Left ventricle myocardium inferior (tissue), 1 donor: ENCODE measurements at regions not wholly inside any gene's neighbourhood (a gene's known extent, or its start where the extent isn't known, plus 50 kb on each side); places are given as distances from the start of the nearest gene placed in this dataset.

Experiments used
- DNase-seq: peaks from one replicate; pipeline ENCODE4 v3.0.0-alpha.2; 2020
- H3K27ac ChIP-seq: fragments of 200-600 bp; replicated peaks from 2 replicates; pipeline ENCODE4 v1.8.0; 2021
- H3K27me3 ChIP-seq: fragments of 200-600 bp; 2 replicates; pipeline ENCODE4 v1.8.0; 2021; ENCODE audit warnings: low read depth
- H3K36me3 ChIP-seq: fragments of 200-600 bp; 2 replicates; pipeline ENCODE4 v1.8.0; 2021
- H3K4me1 ChIP-seq: fragments of 200-600 bp; 2 replicates; pipeline ENCODE4 v1.8.0; 2021
- H3K4me3 ChIP-seq: fragments of 200-600 bp; 2 replicates; pipeline ENCODE4 v1.8.0; 2021; ENCODE audit warnings: mild to moderate bottlenecking, moderate library complexity
- H3K9me3 ChIP-seq: fragments of 200-600 bp; replicated peaks from 2 replicates; pipeline ENCODE4 v1.8.0; 2021
- intact Hi-C: fragments of 100-400 bp; cut with micrococcal nuclease; formaldehyde crosslinking; loops from one replicate; pipeline ENCODE4 v1.11.0; 2022
- TF ChIP-seq, protein P1 (sequence below): fragments of 200-600 bp; IDR thresholded peaks from 2 replicates; pipeline ENCODE4 v1.8.0; 2021; ENCODE audit warnings: antibody characterized with exemption, mild to moderate bottlenecking, borderline replicate concordance
- donor health status: DM: no; HTN: yes; CAD: no; lungs with severe emphysema.

DNA sequence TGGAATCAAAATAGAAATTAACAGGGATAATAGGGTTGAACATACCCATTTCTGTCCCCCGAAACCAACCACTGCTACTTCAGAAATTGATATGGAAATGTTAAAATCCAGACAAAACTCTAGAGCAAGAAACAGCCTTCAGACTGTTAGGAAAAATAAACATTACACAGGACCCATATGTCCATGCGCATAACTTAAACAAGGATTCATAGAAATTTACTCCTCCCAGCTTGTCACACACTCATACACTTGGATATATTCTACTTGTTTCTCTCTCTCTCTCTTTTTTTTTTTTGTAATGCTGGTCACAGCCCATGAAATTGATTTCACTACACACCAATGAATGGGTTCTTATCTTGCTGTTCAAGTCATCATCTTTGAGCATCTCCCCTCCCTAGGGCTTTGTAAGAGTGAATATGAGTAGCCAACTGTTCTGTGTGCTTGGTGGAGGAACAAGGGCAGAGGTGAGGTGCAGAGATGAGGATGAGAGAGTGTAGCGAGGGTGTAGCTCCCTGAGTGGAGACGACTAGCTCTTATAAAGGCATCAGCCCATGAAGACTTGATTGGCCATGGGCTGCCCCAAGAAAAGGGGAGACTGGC is 61.8 kb upstream of the MLN start:
- Histone ChIP-seq H3K4me1 (no peaks in the 10 kb centered on the region), H3K27ac (no peak overlapping the region), H3K9me3 (no peaks in the 10 kb centered on the region), H3K36me3 (no peaks in the 10 kb centered on the region), H3K4me3 (no peak overlapping the region), H3K27me3 (peaks cover 91% of the 10 kb centered on the region)
- TF ChIP-seq, protein P1, sequence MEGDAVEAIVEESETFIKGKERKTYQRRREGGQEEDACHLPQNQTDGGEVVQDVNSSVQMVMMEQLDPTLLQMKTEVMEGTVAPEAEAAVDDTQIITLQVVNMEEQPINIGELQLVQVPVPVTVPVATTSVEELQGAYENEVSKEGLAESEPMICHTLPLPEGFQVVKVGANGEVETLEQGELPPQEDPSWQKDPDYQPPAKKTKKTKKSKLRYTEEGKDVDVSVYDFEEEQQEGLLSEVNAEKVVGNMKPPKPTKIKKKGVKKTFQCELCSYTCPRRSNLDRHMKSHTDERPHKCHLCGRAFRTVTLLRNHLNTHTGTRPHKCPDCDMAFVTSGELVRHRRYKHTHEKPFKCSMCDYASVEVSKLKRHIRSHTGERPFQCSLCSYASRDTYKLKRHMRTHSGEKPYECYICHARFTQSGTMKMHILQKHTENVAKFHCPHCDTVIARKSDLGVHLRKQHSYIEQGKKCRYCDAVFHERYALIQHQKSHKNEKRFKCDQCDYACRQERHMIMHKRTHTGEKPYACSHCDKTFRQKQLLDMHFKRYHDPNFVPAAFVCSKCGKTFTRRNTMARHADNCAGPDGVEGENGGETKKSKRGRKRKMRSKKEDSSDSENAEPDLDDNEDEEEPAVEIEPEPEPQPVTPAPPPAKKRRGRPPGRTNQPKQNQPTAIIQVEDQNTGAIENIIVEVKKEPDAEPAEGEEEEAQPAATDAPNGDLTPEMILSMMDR, result no peak
- no peak for DNase-seq
- intact Hi-C loops, result no loop called here

GRCh38 chr6:33863723-33864440 is 60.1 kb upstream of the MLN start:
- no peaks in the 10 kb centered on the region for H3K4me1 ChIP-seq
- no peaks in the 10 kb centered on the region for H3K36me3 ChIP-seq
- no peak for DNase-seq
- intact Hi-C loops, result no loop called here
- TF ChIP-seq, protein P1, result no peak
- H3K27me3 ChIP-seq, result peaks cover 90% of the 10 kb centered on the region
- H3K9me3 ChIP-seq, result no peaks in the 10 kb centered on the region
- H3K4me3 ChIP-seq, result no peak overlapping the region
- no peak overlapping the region for H3K27ac ChIP-seq

- TF ChIP-seq, protein P1, result no peak
- Histone ChIP-seq H3K27ac (no peak overlapping the region), H3K9me3 (no peaks in the 10 kb centered on the region), H3K4me3 (no peak overlapping the region), H3K27me3 (peaks cover 92% of the 10 kb centered on the region), H3K36me3 (no peaks in the 10 kb centered on the region), H3K4me1 (no peaks in the 10 kb centered on the region)
- DNase-seq, result no peak
- intact Hi-C loops, result no loop called here
These were observed 59.3 kb upstream of the MLN start for GRCh38 chr6:33863084-33863483.

- TF ChIP-seq, protein P1, result no peak
These were observed 58.7 kb upstream of the MLN start for GRCh38 chr6:33862536-33862935.

DNA sequence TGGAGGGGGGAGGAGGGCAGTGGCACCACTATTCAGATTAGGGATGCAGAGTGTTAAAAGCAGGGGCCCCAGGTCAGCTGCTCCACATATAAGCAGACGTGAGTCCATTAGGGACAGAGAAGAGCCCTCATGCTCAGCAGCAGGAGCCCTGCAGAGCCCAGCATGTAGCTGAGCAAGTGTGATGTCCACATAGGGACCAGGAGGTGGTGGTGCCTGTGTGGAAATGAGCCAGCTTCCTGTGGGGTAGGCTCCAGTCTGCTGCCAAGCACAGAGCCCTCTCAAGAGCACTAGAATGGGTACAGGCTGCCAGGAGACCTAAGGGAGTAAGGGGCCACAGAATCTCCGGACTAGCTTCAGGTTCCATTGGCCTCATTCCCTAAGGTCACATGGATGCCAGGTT is 57.9 kb upstream of the MLN start:
- peaks cover 96% of the 10 kb centered on the region for H3K27me3 ChIP-seq
- no peaks in the 10 kb centered on the region for H3K4me1 ChIP-seq
- no peak overlapping the region for H3K4me3 ChIP-seq
- no peaks in the 10 kb centered on the region for H3K36me3 ChIP-seq
- DNase-seq, result no peak
- H3K27ac ChIP-seq, result no peak overlapping the region
- TF ChIP-seq, protein P1, result no peak
- intact Hi-C loops, result no loop called here
- H3K9me3 ChIP-seq, result no peaks in the 10 kb centered on the region

More at GRCh38 chr6:33862536-33862935, 58.7 kb upstream of the MLN start:
- no peak overlapping the region for H3K27ac ChIP-seq
- intact Hi-C loops, result no loop called here
- no peaks in the 10 kb centered on the region for H3K4me1 ChIP-seq
- H3K36me3 ChIP-seq, result no peaks in the 10 kb centered on the region
- peaks cover 96% of the 10 kb centered on the region for H3K27me3 ChIP-seq
- no peak for DNase-seq
- no peak overlapping the region for H3K4me3 ChIP-seq
- H3K9me3 ChIP-seq, result no peaks in the 10 kb centered on the region
